Glutamatergic neuron (in vitro differentiated cells): ENCODE measurements at regions not wholly inside any gene's neighbourhood (a gene's known extent, or its start where the extent isn't known, plus 50 kb on each side); places are given as distances from the start of the nearest gene placed in this dataset.

Source experiments
- DNase-seq: peaks from one replicate; pipeline ENCODE4 v3.0.0; 2022
- H3K27ac Mint-ChIP-seq: one replicate; pipeline ENCODE4 v1.8.0; 2020; ENCODE audit warnings: mild to moderate bottlenecking, mixed read lengths, inconsistent platforms; ENCODE audit not compliant: unreplicated experiment
- H3K27me3 Mint-ChIP-seq: one replicate; pipeline ENCODE4 v1.8.0; 2020; ENCODE audit warnings: mild to moderate bottlenecking, moderate library complexity, mixed read lengths, inconsistent platforms; ENCODE audit not compliant: unreplicated experiment
- H3K36me3 Mint-ChIP-seq: one replicate; pipeline ENCODE4 v1.8.0; 2020; ENCODE audit warnings: mild to moderate bottlenecking, mixed read lengths, inconsistent platforms; ENCODE audit not compliant: unreplicated experiment
- H3K4me1 Mint-ChIP-seq: one replicate; pipeline ENCODE4 v1.8.0; 2020; ENCODE audit warnings: mild to moderate bottlenecking, low read depth, mixed read lengths, inconsistent platforms; ENCODE audit not compliant: unreplicated experiment
- H3K4me3 Mint-ChIP-seq: one replicate; pipeline ENCODE4 v1.8.0; 2020; ENCODE audit warnings: mild to moderate bottlenecking, mixed read lengths, inconsistent platforms; ENCODE audit not compliant: unreplicated experiment
- H3K9me3 Mint-ChIP-seq: one replicate; pipeline ENCODE4 v1.8.0; 2020; ENCODE audit warnings: mild to moderate bottlenecking, moderate library complexity, mixed read lengths, inconsistent platforms; ENCODE audit not compliant: unreplicated experiment
- CTCF ChIP-seq: fragments of 200-600 bp; sonication (generic); IDR thresholded peaks from one replicate; pipeline ENCODE4 v1.5.0; 2021; ENCODE audit not compliant: partially characterized antibody, unreplicated experiment

GRCh38 chr11:80587906-80588305, 1147.1 kb upstream of the TENM4 start:
- H3K9me3 Mint-ChIP-seq: no peaks in the 10 kb centered on the region
- no peaks in the 10 kb centered on the region for H3K4me1 Mint-ChIP-seq
- TF ChIP-seq CTCF: no peak
- H3K4me3 Mint-ChIP-seq: no peak overlapping the region
- no peak for DNase-seq
- H3K27ac Mint-ChIP-seq: no peak overlapping the region
- no peaks in the 10 kb centered on the region for H3K36me3 Mint-ChIP-seq
- no peaks in the 10 kb centered on the region for H3K27me3 Mint-ChIP-seq

- H3K4me1 Mint-ChIP-seq: no peaks in the 10 kb centered on the region
- no peak for TF ChIP-seq CTCF
- no peak overlapping the region for H3K4me3 Mint-ChIP-seq
- no peak for DNase-seq
- no peaks in the 10 kb centered on the region for H3K36me3 Mint-ChIP-seq
- H3K27ac Mint-ChIP-seq: no peak overlapping the region
- no peaks in the 10 kb centered on the region for H3K27me3 Mint-ChIP-seq
- peaks cover 1% of the 10 kb centered on the region for H3K9me3 Mint-ChIP-seq
Observed at GRCh38 chr11:80586464-80586863, 1145.6 kb upstream of the TENM4 start.

- no peak overlapping the region for H3K4me3 Mint-ChIP-seq
- peaks cover 1% of the 10 kb centered on the region for H3K9me3 Mint-ChIP-seq
- no peak for DNase-seq
- no peaks in the 10 kb centered on the region for H3K4me1 Mint-ChIP-seq
- no peak overlapping the region for H3K27ac Mint-ChIP-seq
- no peak for TF ChIP-seq CTCF
- no peaks in the 10 kb centered on the region for H3K27me3 Mint-ChIP-seq
- no peaks in the 10 kb centered on the region for H3K36me3 Mint-ChIP-seq
Observed at GRCh38 chr11:80584661-80585060, 1143.8 kb upstream of the TENM4 start.

GRCh38 chr11:80569832-80570231, 1129.0 kb upstream of the TENM4 start:
- TF ChIP-seq CTCF: no peak
- no peaks in the 10 kb centered on the region for H3K27me3 Mint-ChIP-seq
- peaks cover 2% of the 10 kb centered on the region for H3K9me3 Mint-ChIP-seq
- H3K4me1 Mint-ChIP-seq: no peaks in the 10 kb centered on the region
- H3K27ac Mint-ChIP-seq: no peak overlapping the region
- DNase-seq: no peak
- peaks cover 4% of the 10 kb centered on the region for H3K36me3 Mint-ChIP-seq
- no peak overlapping the region for H3K4me3 Mint-ChIP-seq

GRCh38 chr11:80565231-80565630, 1124.4 kb upstream of the TENM4 start:
- no peaks in the 10 kb centered on the region for H3K9me3 Mint-ChIP-seq
- H3K27ac Mint-ChIP-seq: no peak overlapping the region
- no peaks in the 10 kb centered on the region for H3K4me1 Mint-ChIP-seq
- no peak for DNase-seq
- TF ChIP-seq CTCF: no peak
- H3K4me3 Mint-ChIP-seq: no peak overlapping the region
- H3K27me3 Mint-ChIP-seq: no peaks in the 10 kb centered on the region
- H3K36me3 Mint-ChIP-seq: no peaks in the 10 kb centered on the region
